GM12891 (cell line): ENCODE measurements at regions not wholly inside any gene's neighbourhood (a gene's known extent, or its start where the extent isn't known, plus 50 kb on each side); places are given as distances from the start of the nearest gene placed in this dataset.

ENCODE experiments used
- POLR2A ChIP-seq: IDR thresholded peaks from 2 replicates; pipeline ENCODE4 v1.6.1; 2011; ENCODE audit warnings: low read depth, low read length, control low read depth
- POLR2AphosphoS5 ChIP-seq: IDR thresholded peaks from 2 replicates; pipeline ENCODE4 v1.6.1; 2011; ENCODE audit warnings: low read depth, low read length, control low read depth
- TAF1 ChIP-seq: IDR thresholded peaks from 2 replicates; pipeline ENCODE4 v1.6.1; 2011; ENCODE audit warnings: low read depth, low read length, control low read depth

DNA sequence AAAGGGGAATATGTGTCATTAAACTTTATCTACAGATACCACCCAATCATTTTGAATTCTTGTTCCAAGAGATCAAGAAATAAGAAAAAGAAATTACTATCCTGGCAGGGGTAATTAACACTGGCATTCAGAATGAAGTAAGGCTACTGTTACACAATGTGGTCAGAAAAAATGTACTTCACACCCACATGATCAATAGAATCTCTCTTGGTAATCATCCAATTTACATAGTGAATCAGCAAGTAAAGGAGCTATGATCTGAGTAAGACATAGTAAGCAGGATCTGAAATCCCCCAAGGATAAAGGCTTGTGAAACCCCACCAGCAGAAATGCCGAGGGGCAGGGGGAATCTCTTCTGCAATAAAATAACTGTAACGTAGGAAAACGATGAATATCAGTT lies 466.5 kb downstream of the FAM181B start:
- TF ChIP-seq TAF1 (no peak), POLR2A (no peak), POLR2AphosphoS5 (no peak)
